B cell (primary cell): ENCODE measurements at regions not wholly inside any gene's neighbourhood (a gene's known extent, or its start where the extent isn't known, plus 50 kb on each side); places are given as distances from the start of the nearest gene placed in this dataset.

Source experiments
- ATAC-seq: fragments of 200-7000 bp; cut with Tn5 transposase; one replicate; pipeline ENCODE4 v1.10.0; 2021; ENCODE audit warnings: low read depth, mild to moderate bottlenecking, moderate number of reproducible peaks, moderate library complexity
- CTCF ChIA-PET: fragments of 350-600 bp; sonication (Branson Sonifier 250); formaldehyde crosslinking; loops from one replicate; lab custom pipeline; 2021; ENCODE audit warnings: antibody characterized with exemption, inconsistent platforms; lab: Charles Lee
- POLR2A ChIA-PET: fragments of 350-600 bp; sonication (Branson Sonifier 250); formaldehyde crosslinking; loops from one replicate; lab custom pipeline; 2021; ENCODE audit warnings: antibody characterized with exemption; lab: Charles Lee
- DNase-seq: peaks from one replicate; pipeline ENCODE4 v3.0.0; 2013
- H2AFZ ChIP-seq: 2 replicates; pipeline ENCODE4 v1.6.1; 2012; ENCODE audit warnings: mild to moderate bottlenecking, low read depth, low read length; ENCODE audit not compliant: insufficient read depth, poor library complexity, severe bottlenecking
- H3K27ac ChIP-seq, 2 donors: 1 replicate in 1 of 2; 2 replicates in 1 of 2; pipeline ENCODE4 v1.5.1; 2012 to 2013; ENCODE audit warnings: low read length in 2 of 2, mild to moderate bottlenecking in 2 of 2, moderate library complexity in 1 of 2
- H3K27me3 ChIP-seq, 4 experiments: fragments of 200-600 bp in 1 of 4; sonication (generic) in 1 of 4; replicated peaks in 1 of 4; 1 replicate in 2 of 4; 2 replicates in 2 of 4; pipeline versions ENCODE4 v1.6.1 to v1.7.0; 2013 to 2016; ENCODE audit warnings: low read length in 3 of 4, mild to moderate bottlenecking in 2 of 4, mixed read lengths in 1 of 4, moderate library complexity in 1 of 4; ENCODE audit not compliant: insufficient read depth in 4 of 4, control insufficient read depth in 3 of 4; ENCODE audit errors: control extremely low read depth in 1 of 4
- H3K36me3 ChIP-seq, 2 experiments: replicated peaks in 1 of 2; 1 replicate in 1 of 2; 2 replicates in 1 of 2; pipeline versions ENCODE4 v1.6.1 to v1.7.1; 2013; ENCODE audit warnings: low read length in 1 of 2; ENCODE audit not compliant: insufficient read depth in 2 of 2, control insufficient read depth in 1 of 2; ENCODE audit errors: control extremely low read depth in 1 of 2, extremely low read depth in 1 of 2
- H3K4me1 ChIP-seq, 2 donors: fragments of 200-600 bp in 1 of 2; sonication (generic) in 1 of 2; 1 replicate in 1 of 2; 2 replicates in 1 of 2; pipeline versions ENCODE4 v1.5.1 to v1.6.1; 2013 to 2017; ENCODE audit warnings: low read length in 2 of 2; ENCODE audit not compliant: control insufficient read depth in 2 of 2, insufficient read depth in 2 of 2
- H3K4me2 ChIP-seq: replicated peaks from 2 replicates; pipeline ENCODE3; 2012; ENCODE audit warnings: mild to moderate bottlenecking, low read depth, low read length; ENCODE audit not compliant: poor library complexity, severe bottlenecking
- H3K4me3 ChIP-seq, 5 experiments: fragments of 200-600 bp in 1 of 5; sonication (generic) in 1 of 5; 1 replicate in 3 of 5; 2 replicates in 2 of 5; pipeline versions ENCODE4 v1.5.1 to v1.7.0; 2011 to 2016; ENCODE audit warnings: low read length in 4 of 5, mild to moderate bottlenecking in 4 of 5, low read depth in 2 of 5, control low read depth in 1 of 5, moderate library complexity in 1 of 5; ENCODE audit not compliant: insufficient read depth in 1 of 5; ENCODE audit errors: control extremely low read depth in 1 of 5, extremely low read depth in 1 of 5
- H3K79me2 ChIP-seq: fragments of 200-600 bp; sonication (generic); one replicate; pipeline ENCODE4 v1.6.0; 2016; ENCODE audit warnings: low read length; ENCODE audit not compliant: control insufficient read depth, insufficient read depth
- H3K9ac ChIP-seq: fragments of 200-600 bp; sonication (generic); 2 replicates; pipeline ENCODE4 v1.6.1; 2017; ENCODE audit warnings: mild to moderate bottlenecking, low read length, moderate library complexity
- H3K9me3 ChIP-seq, 3 donors: one replicate each; pipeline versions ENCODE4 v1.6.1 to v1.7.1; 2013; ENCODE audit warnings: low read length in 2 of 3; ENCODE audit not compliant: control insufficient read depth in 2 of 3, insufficient read depth in 1 of 3; ENCODE audit errors: control extremely low read depth in 1 of 3
- H4K20me1 ChIP-seq: 2 replicates; pipeline ENCODE4 v1.6.0; 2012; ENCODE audit warnings: mild to moderate bottlenecking, low read length; ENCODE audit not compliant: insufficient read depth, control insufficient read depth, poor library complexity, severe bottlenecking
- H3K27ac Mint-ChIP-seq: one replicate; pipeline ENCODE4 v1.8.0; 2021; ENCODE audit warnings: mixed read lengths
- H3K27me3 Mint-ChIP-seq: one replicate; pipeline ENCODE4 v1.8.0; 2021; ENCODE audit warnings: mixed read lengths
- H3K4me1 Mint-ChIP-seq: one replicate; pipeline ENCODE4 v1.8.0; 2021; ENCODE audit warnings: mixed read lengths
- H3K4me3 Mint-ChIP-seq: one replicate; pipeline ENCODE4 v1.8.0; 2021; ENCODE audit warnings: mixed read lengths
- H3K9me3 Mint-ChIP-seq: one replicate; pipeline ENCODE4 v1.8.0; 2022; ENCODE audit warnings: mixed read lengths; ENCODE audit not compliant: insufficient read depth
- EZH2 ChIP-seq: IDR thresholded peaks from 2 replicates; pipeline ENCODE4 v1.6.1; 2012; ENCODE audit warnings: borderline replicate concordance, low read depth, mild to moderate bottlenecking, moderate library complexity, low read length; ENCODE audit not compliant: insufficient read depth, poor library complexity, severe bottlenecking
- WGBS: methylation state at CpG from one replicate; pipeline ENCODE4 v1.1.5; 2013; ENCODE audit warnings: missing lambda C conversion rate; ENCODE audit not compliant: insufficient coverage; 5-methylcytosine and 5-hydroxymethylcytosine counted together
- intact Hi-C: fragments of 100-400 bp; cut with micrococcal nuclease; formaldehyde crosslinking; loops from one replicate; pipeline ENCODE4 v1.10.0; 2022
- TF ChIP-seq, protein P1 (sequence below): fragments of 200-600 bp; IDR thresholded peaks from one replicate; pipeline ENCODE4 v1.8.0; 2022; ENCODE audit warnings: antibody characterized with exemption, mild to moderate bottlenecking

DNA sequence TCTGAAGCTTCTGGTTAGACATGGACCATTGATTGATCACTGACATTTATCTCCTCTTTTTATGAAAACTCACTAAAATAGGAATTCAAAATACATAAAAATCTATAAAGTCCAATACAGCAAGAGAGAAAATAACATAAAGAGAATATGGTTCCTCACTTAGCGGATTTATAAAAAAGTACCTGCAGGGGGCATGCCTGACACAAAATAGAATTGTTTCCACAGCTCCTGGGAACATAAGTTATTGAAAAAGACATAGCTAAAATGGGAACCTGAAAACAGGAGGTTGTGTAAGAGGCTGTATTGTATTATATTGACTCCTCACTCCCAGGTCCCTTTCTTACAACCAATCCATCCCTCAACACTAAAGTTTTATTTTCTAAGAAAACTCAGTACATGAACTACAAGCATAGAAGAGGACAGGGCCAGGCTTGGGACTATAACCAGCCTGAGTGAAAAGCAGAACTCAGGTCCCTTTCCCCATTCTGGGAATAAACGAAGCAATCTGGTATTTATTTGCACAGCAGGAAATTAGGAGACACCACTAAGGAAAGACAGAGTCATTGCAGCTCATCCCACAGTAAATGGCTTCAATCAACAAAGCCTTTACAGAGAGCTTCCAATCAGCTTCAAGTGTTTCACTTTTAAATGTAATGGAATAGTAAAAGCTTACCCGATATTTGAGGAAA lies 121.1 kb upstream of the NDST4 start:
- no CpG with 5 or more reads among the region's 3 CpGs for WGBS
- Histone ChIP-seq H3K4me2 (no peak overlapping the region), H2AFZ (no peak overlapping the region), H3K36me3 (no peaks in the 10 kb centered on the region), H3K27ac (no peak overlapping the region), H3K4me1 (no peaks in the 10 kb centered on the region), H3K79me2 (no peaks in the 10 kb centered on the region), H4K20me1 (no peaks in the 10 kb centered on the region), H3K9ac (no peak overlapping the region), H3K9me3 (no peaks in the 10 kb centered on the region), H3K4me3 (no peak overlapping the region), H3K27me3 (no peaks in the 10 kb centered on the region)
- TF ChIP-seq, protein P1, sequence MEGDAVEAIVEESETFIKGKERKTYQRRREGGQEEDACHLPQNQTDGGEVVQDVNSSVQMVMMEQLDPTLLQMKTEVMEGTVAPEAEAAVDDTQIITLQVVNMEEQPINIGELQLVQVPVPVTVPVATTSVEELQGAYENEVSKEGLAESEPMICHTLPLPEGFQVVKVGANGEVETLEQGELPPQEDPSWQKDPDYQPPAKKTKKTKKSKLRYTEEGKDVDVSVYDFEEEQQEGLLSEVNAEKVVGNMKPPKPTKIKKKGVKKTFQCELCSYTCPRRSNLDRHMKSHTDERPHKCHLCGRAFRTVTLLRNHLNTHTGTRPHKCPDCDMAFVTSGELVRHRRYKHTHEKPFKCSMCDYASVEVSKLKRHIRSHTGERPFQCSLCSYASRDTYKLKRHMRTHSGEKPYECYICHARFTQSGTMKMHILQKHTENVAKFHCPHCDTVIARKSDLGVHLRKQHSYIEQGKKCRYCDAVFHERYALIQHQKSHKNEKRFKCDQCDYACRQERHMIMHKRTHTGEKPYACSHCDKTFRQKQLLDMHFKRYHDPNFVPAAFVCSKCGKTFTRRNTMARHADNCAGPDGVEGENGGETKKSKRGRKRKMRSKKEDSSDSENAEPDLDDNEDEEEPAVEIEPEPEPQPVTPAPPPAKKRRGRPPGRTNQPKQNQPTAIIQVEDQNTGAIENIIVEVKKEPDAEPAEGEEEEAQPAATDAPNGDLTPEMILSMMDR: no peak
- no peak for TF ChIP-seq EZH2
- H3K27me3 Mint-ChIP-seq: no peaks in the 10 kb centered on the region
- ChIA-PET CTCF (no interaction called here), POLR2A (no interaction called here)
- ATAC-seq: no peak
- no peak for DNase-seq
- no peak overlapping the region for H3K4me3 Mint-ChIP-seq
- intact Hi-C loops: no loop called here
- no peaks in the 10 kb centered on the region for H3K9me3 Mint-ChIP-seq
- no peak overlapping the region for H3K27ac Mint-ChIP-seq
- H3K4me1 Mint-ChIP-seq: no peaks in the 10 kb centered on the region

DNA sequence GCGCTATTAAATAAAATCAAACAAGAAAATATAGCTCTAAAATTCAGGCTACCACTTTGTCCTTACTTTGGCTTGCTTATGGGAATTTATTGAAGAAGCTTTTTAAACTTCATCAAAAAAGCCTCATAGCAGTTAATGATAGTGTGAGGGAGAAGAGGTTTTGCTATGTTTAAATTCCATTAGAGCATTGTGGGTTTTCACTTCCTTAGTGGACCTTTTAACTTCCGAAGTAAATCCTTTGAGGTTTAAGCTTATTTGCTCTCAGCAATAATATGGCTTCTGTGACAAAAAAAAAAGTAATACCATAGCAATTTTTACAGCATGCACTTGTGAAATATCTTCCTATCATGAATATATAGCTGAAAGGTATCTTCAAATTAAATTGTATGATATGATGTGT lies 120.2 kb upstream of the NDST4 start:
- no peak overlapping the region for H3K4me2 ChIP-seq
- DNase-seq: no peak
- H3K36me3 ChIP-seq: no peaks in the 10 kb centered on the region
- no peaks in the 10 kb centered on the region for H3K9me3 ChIP-seq
- no peaks in the 10 kb centered on the region for H3K27me3 ChIP-seq
- ChIA-PET POLR2A (no interaction called here), CTCF (no interaction called here)
- H3K27ac ChIP-seq: no peak overlapping the region
- Mint-ChIP-seq H3K9me3 (no peaks in the 10 kb centered on the region), H3K27me3 (no peaks in the 10 kb centered on the region), H3K4me1 (no peaks in the 10 kb centered on the region), H3K4me3 (no peak overlapping the region), H3K27ac (no peak overlapping the region)
- H3K4me1 ChIP-seq: no peaks in the 10 kb centered on the region
- no peak overlapping the region for H2AFZ ChIP-seq
- no CpG with 5 or more reads among the region's 2 CpGs for WGBS
- no peak overlapping the region for H3K4me3 ChIP-seq
- intact Hi-C loops: no loop called here
- no peak overlapping the region for H3K9ac ChIP-seq
- H4K20me1 ChIP-seq: no peaks in the 10 kb centered on the region
- no peak for TF ChIP-seq EZH2
- TF ChIP-seq, protein P1: no peak
- no peak for ATAC-seq
- no peaks in the 10 kb centered on the region for H3K79me2 ChIP-seq
